ENCODE measurements at regions not wholly inside any gene's neighbourhood (a gene's known extent, or its start where the extent isn't known, plus 50 kb on each side); places are given as distances from the start of the nearest gene placed in this dataset.
"Not testable (repeated sequence)": the region's sequence is repeated elsewhere in the genome, so short reads cannot be mapped to it uniquely, and the experiment has no call there.

- no peak for TF ChIP-seq POLR2A (IDR thresholded peaks at IDR 0.05)
- TF ChIP-seq CTCF (IDR thresholded peaks at IDR 0.05), result no peak
- no peak for DNase-seq (ENCODE audit: low spot score in 2 of 2)
- no peak overlapping the region for H3K4me3 ChIP-seq (ENCODE audit: low read depth, poor library complexity, severe bottlenecking)
- intact Hi-C loops (cut with DNase I; ENCODE audit: low total_unique reads), result no loop called here
- WGBS, 2 donors, result 40 to 52% methylated on average over 5 of the region's 5 CpGs
Observed at GRCh38 chr20:51272401-51272800, 249.5 kb upstream of the KCNG1 start.

GRCh38 chr20:51271931-51272330 is 249.0 kb upstream of the KCNG1 start:
- TF ChIP-seq CTCF (IDR thresholded peaks at IDR 0.05), result no peak
- no peak for TF ChIP-seq POLR2A (IDR thresholded peaks at IDR 0.05)
- H3K4me3 ChIP-seq (ENCODE audit: low read depth, poor library complexity, severe bottlenecking), result no peak overlapping the region
- no peak for DNase-seq (ENCODE audit: low spot score in 2 of 2)
- WGBS, 2 donors, result 74 to 78% methylated on average over 7 of the region's 7 CpGs
- intact Hi-C loops (cut with DNase I; ENCODE audit: low total_unique reads), result no loop called here

GRCh38 chr20:51271289-51271688 is 248.4 kb upstream of the KCNG1 start:
- DNase-seq (ENCODE audit: low spot score in 2 of 2); intact Hi-C loops (cut with DNase I; ENCODE audit: low total_unique reads); H3K4me3 ChIP-seq (ENCODE audit: low read depth, poor library complexity, severe bottlenecking): not testable (repeated sequence)
- 92 to 98% methylated on average over 2 of the region's 2 CpGs for WGBS, 2 donors

- no peak for TF ChIP-seq CTCF (IDR thresholded peaks at IDR 0.05)
- no peak overlapping the region for H3K4me3 ChIP-seq (ENCODE audit: low read depth, poor library complexity, severe bottlenecking)
- intact Hi-C loops (cut with DNase I; ENCODE audit: low total_unique reads), result no loop called here
- 74 to 88% methylated on average over 4 of the region's 4 CpGs for WGBS, 2 donors
- DNase-seq (ENCODE audit: low spot score in 2 of 2), result no peak
Observed at GRCh38 chr20:51269671-51270070, 246.8 kb upstream of the KCNG1 start.

GRCh38 chr20:51267679-51268078 is 244.8 kb upstream of the KCNG1 start:
- no peak overlapping the region for H3K4me3 ChIP-seq (ENCODE audit: low read depth, poor library complexity, severe bottlenecking)
- 93 to 95% methylated on average over 7 of the region's 7 CpGs for WGBS, 2 donors
- no peak for DNase-seq (ENCODE audit: low spot score in 2 of 2)
- intact Hi-C loops (cut with DNase I; ENCODE audit: low total_unique reads), result no loop called here
- TF ChIP-seq POLR2A (IDR thresholded peaks at IDR 0.05) (no peak), CTCF (IDR thresholded peaks at IDR 0.05) (no peak)

- DNase-seq (ENCODE audit: low spot score in 2 of 2), result no peak
- 91 to 92% methylated on average over 7 of the region's 7 CpGs for WGBS, 2 donors
- TF ChIP-seq POLR2A (IDR thresholded peaks at IDR 0.05) (no peak), CTCF (IDR thresholded peaks at IDR 0.05) (no peak)
- intact Hi-C loops (cut with DNase I; ENCODE audit: low total_unique reads), result no loop called here
- H3K4me3 ChIP-seq (ENCODE audit: low read depth, poor library complexity, severe bottlenecking), result no peak overlapping the region
Observed at GRCh38 chr20:51266353-51266752, 243.4 kb upstream of the KCNG1 start.

Data from lower leg skin (tissue), 4 donors.